Right lobe of liver (tissue), 4 donors: ENCODE measurements at regions not wholly inside any gene's neighbourhood (a gene's known extent, or its start where the extent isn't known, plus 50 kb on each side); places are given as distances from the start of the nearest gene placed in this dataset.

ENCODE experiments used
- POLR2A ChIP-seq: fragments of 450-650 bp; IDR thresholded peaks from one replicate; pipeline ENCODE4 v1.6.1; 2017; ENCODE audit warnings: antibody characterized with exemption, mild to moderate bottlenecking
- TF ChIP-seq, protein P1 (sequence below), 4 donors: fragments of 200-600 bp in 3 of 4; fragments of 450-650 bp in 1 of 4; IDR thresholded peaks; one replicate each; pipeline versions ENCODE4 v1.5.1 to v1.8.0; 2016 to 2022; ENCODE audit warnings: antibody characterized with exemption in 4 of 4, mild to moderate bottlenecking in 2 of 4
- donor health status: DM: no; HTN: no; CAD: no.
- donor health status: DM: no; HTN: no; CAD: no.
- donor health status: DM: no; HTN: yes; CAD: no.

DNA sequence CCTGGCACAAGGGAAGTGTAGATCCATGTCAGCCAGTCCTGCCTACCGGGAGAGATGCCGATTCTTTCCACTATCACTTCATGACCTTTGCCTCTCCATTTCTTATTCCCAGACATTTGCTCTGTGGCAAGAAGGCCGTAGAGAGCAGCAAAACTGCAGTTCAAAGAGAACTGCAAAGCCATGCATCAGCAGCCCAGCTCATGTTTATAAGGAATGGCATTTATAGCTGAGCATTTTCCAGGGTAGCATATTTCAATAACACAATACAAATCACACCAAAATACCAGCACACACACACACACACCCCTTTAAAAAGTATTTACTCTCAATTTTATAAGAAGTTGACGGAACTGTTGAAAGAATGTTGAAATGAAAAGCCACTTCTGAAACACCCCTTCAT is 126.7 kb upstream of the EGFLAM start:
- TF ChIP-seq, protein P1, sequence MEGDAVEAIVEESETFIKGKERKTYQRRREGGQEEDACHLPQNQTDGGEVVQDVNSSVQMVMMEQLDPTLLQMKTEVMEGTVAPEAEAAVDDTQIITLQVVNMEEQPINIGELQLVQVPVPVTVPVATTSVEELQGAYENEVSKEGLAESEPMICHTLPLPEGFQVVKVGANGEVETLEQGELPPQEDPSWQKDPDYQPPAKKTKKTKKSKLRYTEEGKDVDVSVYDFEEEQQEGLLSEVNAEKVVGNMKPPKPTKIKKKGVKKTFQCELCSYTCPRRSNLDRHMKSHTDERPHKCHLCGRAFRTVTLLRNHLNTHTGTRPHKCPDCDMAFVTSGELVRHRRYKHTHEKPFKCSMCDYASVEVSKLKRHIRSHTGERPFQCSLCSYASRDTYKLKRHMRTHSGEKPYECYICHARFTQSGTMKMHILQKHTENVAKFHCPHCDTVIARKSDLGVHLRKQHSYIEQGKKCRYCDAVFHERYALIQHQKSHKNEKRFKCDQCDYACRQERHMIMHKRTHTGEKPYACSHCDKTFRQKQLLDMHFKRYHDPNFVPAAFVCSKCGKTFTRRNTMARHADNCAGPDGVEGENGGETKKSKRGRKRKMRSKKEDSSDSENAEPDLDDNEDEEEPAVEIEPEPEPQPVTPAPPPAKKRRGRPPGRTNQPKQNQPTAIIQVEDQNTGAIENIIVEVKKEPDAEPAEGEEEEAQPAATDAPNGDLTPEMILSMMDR (IDR thresholded peaks at IDR 0.05): no peak
- no peak for TF ChIP-seq POLR2A
